GM12878 (cell line): ENCODE measurements at regions not wholly inside any gene's neighbourhood (a gene's known extent, or its start where the extent isn't known, plus 50 kb on each side); places are given as distances from the start of the nearest gene placed in this dataset.

Experiments used
- ATAC-seq: fragments of 200-7000 bp; cut with Tn5 transposase; 3 replicates; pipeline ENCODE4 v1.9.1; 2020; ENCODE audit warnings: mild to moderate bottlenecking, moderate library complexity
- BruUV-seq: library from RNA; stranded (reverse); fragments of 400-500 nt; replicated peaks from 2 replicates; lab custom pipeline; 2021; lab: Mats Ljungman, UMichigan
- CTCF ChIA-PET: fragments of 300-600 bp; sonication (Branson Sonifier 250); formaldehyde crosslinking; extraction: SDS; loops from one replicate; lab custom pipeline; 2021; ENCODE audit warnings: inconsistent platforms; lab: Yijun Ruan, JAX
- POLR2A ChIA-PET: fragments of 350-600 bp; formaldehyde crosslinking; extraction: SDS; loops from one replicate; lab custom pipeline; 2021; ENCODE audit warnings: inconsistent platforms; lab: Charles Lee
- RAD21 ChIA-PET: fragments of 300-600 bp; sonication (Branson Sonifier 250); formaldehyde crosslinking; loops from one replicate; lab custom pipeline; 2023; ENCODE audit warnings: antibody characterized with exemption; ENCODE audit not compliant: unreplicated experiment; lab: Charles Lee
- SMC1A ChIA-PET: fragments of 300-600 bp; sonication (Branson Sonifier 250); formaldehyde crosslinking; loops from one replicate; lab custom pipeline; 2023; ENCODE audit not compliant: unreplicated experiment, uncharacterized antibody; lab: Charles Lee
- DNase-seq: peaks from one replicate; pipeline ENCODE4 v3.0.0-alpha.2; 2011; ENCODE audit warnings: low read depth, low spot score
- FAIRE-seq: peaks from 3 replicates; lab custom pipeline; 2011; peaks lifted over from hg19 to GRCh38; lab: Jason Lieb, UNC
- H2AFZ ChIP-seq: 2 replicates; pipeline ENCODE4 v1.6.0; 2011; ENCODE audit warnings: low read depth, low read length, control low read depth; ENCODE audit not compliant: control insufficient read depth
- H3K27ac ChIP-seq: 2 replicates; pipeline ENCODE4 v1.5.1; 2011; ENCODE audit warnings: control low read depth; ENCODE audit not compliant: control insufficient read depth, insufficient read depth
- H3K27me3 ChIP-seq, 2 experiments: replicated peaks in 1 of 2; 2 replicates each; pipeline versions ENCODE4 v1.6.0 to v1.6.1; 2011; ENCODE audit warnings: low read length in 1 of 2; ENCODE audit not compliant: control insufficient read depth in 2 of 2, insufficient read depth in 2 of 2
- H3K36me3 ChIP-seq, 2 experiments: 2 replicates each; pipeline ENCODE4 v1.5.1; 2011; ENCODE audit warnings: low read length in 1 of 2; ENCODE audit not compliant: control insufficient read depth in 2 of 2, insufficient read depth in 2 of 2
- H3K4me1 ChIP-seq: 2 replicates; pipeline ENCODE4 v1.6.1; 2011; ENCODE audit warnings: mild to moderate bottlenecking, low read length, moderate library complexity, mixed read lengths; ENCODE audit not compliant: control insufficient read depth, insufficient read depth
- H3K4me2 ChIP-seq: 2 replicates; pipeline ENCODE4 v1.6.0; 2011; ENCODE audit warnings: control low read depth; ENCODE audit not compliant: control insufficient read depth, insufficient read depth
- H3K4me3 ChIP-seq: fragments of 200-600 bp; sonication (generic); 2 replicates; pipeline ENCODE4 v1.5.1; 2016
- H3K79me2 ChIP-seq: 2 replicates; pipeline ENCODE4 v1.6.0; 2011; ENCODE audit warnings: low read length; ENCODE audit not compliant: control insufficient read depth, insufficient read depth
- H3K9ac ChIP-seq: 2 replicates; pipeline ENCODE4 v1.8.0; 2011; ENCODE audit warnings: low read length, control low read depth, mixed read lengths; ENCODE audit not compliant: control insufficient read depth, insufficient read depth
- H3K9me3 ChIP-seq: replicated peaks from 3 replicates; pipeline ENCODE4 v1.5.1; 2011; ENCODE audit warnings: mild to moderate bottlenecking, low read length; ENCODE audit not compliant: control insufficient read depth, insufficient read depth
- H4K20me1 ChIP-seq: 2 replicates; pipeline ENCODE4 v1.6.0; 2011; ENCODE audit not compliant: control insufficient read depth, insufficient read depth
- BHLHE40 ChIP-seq, 2 experiments: fragments of 450-650 bp in 1 of 2; IDR thresholded peaks; 2 replicates each; pipeline ENCODE4 v1.6.1; 2011 to 2017; ENCODE audit warnings: low read depth in 2 of 2, borderline replicate concordance in 1 of 2, improper control_type of control experiment in 1 of 2, low read length in 1 of 2, mild to moderate bottlenecking in 1 of 2
- EP300 ChIP-seq, 2 experiments: fragments of 150-350 bp in 1 of 2; IDR thresholded peaks; 2 replicates each; pipeline ENCODE4 v1.6.1; 2011 to 2012; ENCODE audit warnings: low read depth in 2 of 2, low read length in 2 of 2, borderline replicate concordance in 1 of 2, improper control_type of control experiment in 1 of 2, inconsistent platforms in 1 of 2; ENCODE audit not compliant: control insufficient read depth in 1 of 2
- LARP7 ChIP-seq: fragments of 450-650 bp; IDR thresholded peaks from 2 replicates; pipeline ENCODE4 v1.6.1; 2017; ENCODE audit warnings: mild to moderate bottlenecking
- MAX ChIP-seq: IDR thresholded peaks from 2 replicates; pipeline ENCODE4 v1.6.1; 2012; ENCODE audit warnings: low read depth, low read length, improper control_type of control experiment
- NFYA ChIP-seq: IDR thresholded peaks from 2 replicates; pipeline ENCODE4 v1.6.1; 2011; ENCODE audit warnings: low read depth, mild to moderate bottlenecking, low read length, improper control_type of control experiment, borderline replicate concordance
- SIN3A ChIP-seq: IDR thresholded peaks from 2 replicates; pipeline ENCODE4 v1.6.1; 2012; ENCODE audit warnings: low read depth, low read length, improper control_type of control experiment
- SRF ChIP-seq, 2 experiments: IDR thresholded peaks; 2 replicates each; pipeline ENCODE4 v1.6.1; 2011; ENCODE audit warnings: low read depth in 2 of 2, low read length in 2 of 2, mild to moderate bottlenecking in 1 of 2, moderate library complexity in 1 of 2
- SUZ12 ChIP-seq: fragments of 200-600 bp; sonication (generic); IDR thresholded peaks from one replicate; pipeline ENCODE4 v1.6.1; 2018; ENCODE audit warnings: antibody characterized with exemption, mild to moderate bottlenecking; ENCODE audit not compliant: unreplicated experiment
- TCF7 ChIP-seq: IDR thresholded peaks from 2 replicates; pipeline ENCODE4 v1.6.1; 2014; ENCODE audit warnings: antibody characterized with exemption, borderline replicate concordance
- ZBTB11 ChIP-seq: fragments of 450-650 bp; formaldehyde crosslinking; IDR thresholded peaks from 2 replicates; pipeline ENCODE4 v1.5.0; 2022; ENCODE audit warnings: mild to moderate bottlenecking, missing genetic modification characterization
- WGBS: methylation state at CpG from one replicate; pipeline ENCODE4 v1.1.6; 2016; ENCODE audit warnings: low lambda C conversion rate; ENCODE audit not compliant: insufficient replicate concordance, insufficient coverage; ENCODE audit errors: missing lambda C conversion rate; 5-methylcytosine and 5-hydroxymethylcytosine counted together
- in situ Hi-C: fragments of 300-500 bp; cut with MboI; formaldehyde crosslinking; loops from 9 replicates; pipeline ENCODE4 v1.14.3; 2018; ENCODE audit warnings: mixed read lengths
- intact Hi-C: fragments of 100-400 bp; cut with micrococcal nuclease; formaldehyde crosslinking; loops from one replicate; pipeline ENCODE4 v1.14.2; 2022; ENCODE audit not compliant: unreplicated experiment

- TF ChIP-seq MAX (no peak), TCF7 (no peak), BHLHE40 (IDR thresholded peaks at IDR 0.05; ENCODE audit: borderline replicate concordance in 1 of 2, low read depth in 2 of 2, low read length in 1 of 2) (no peak), SUZ12 (no peak), EP300 (IDR thresholded peaks at IDR 0.05; ENCODE audit: borderline replicate concordance in 1 of 2, control insufficient read depth in 1 of 2, low read depth in 2 of 2, low read length in 2 of 2) (no peak), ZBTB11 (CRISPR knock-in tag) (no peak), SRF (IDR thresholded peaks at IDR 0.05; ENCODE audit: low read depth in 2 of 2, low read length in 2 of 2) (no peak), NFYA (no peak), SIN3A (no peak), LARP7 (no peak)
- SMC1A ChIA-PET, result no interaction called here
- no peak overlapping the region for H3K27ac ChIP-seq
- POLR2A ChIA-PET, result no interaction called here
- intact Hi-C loops, result no loop called here
- FAIRE-seq, result no peak
- in situ Hi-C loops, result no loop called here
- H3K79me2 ChIP-seq, result no peaks in the 10 kb centered on the region
- no peaks in the 10 kb centered on the region for H3K36me3 ChIP-seq
- no peaks in the 10 kb centered on the region for H3K9me3 ChIP-seq
- no peaks in the 10 kb centered on the region for H4K20me1 ChIP-seq
- H3K4me2 ChIP-seq, result no peak overlapping the region
- no TSS peak for BruUV-seq
- CTCF ChIA-PET, result interaction anchor here (1.2 kb wide), 1 partner anchor 204 kb away, joined by 7 read pairs; no protein-coding TSS in a partner anchor
- H3K4me3 ChIP-seq, result no peak overlapping the region
- WGBS, result 17% methylated on average over 3 of the region's 3 CpGs
- H3K9ac ChIP-seq, result no peak overlapping the region
- no peak for ATAC-seq
- H2AFZ ChIP-seq, result no peak overlapping the region
- DNase-seq, result no peak
- RAD21 ChIA-PET, result no interaction called here
- peaks cover 2% of the 10 kb centered on the region; the same call in 1 of the 2 replicates for H3K4me1 ChIP-seq
- no peaks in the 10 kb centered on the region for H3K27me3 ChIP-seq
Measured at GRCh38 chr10:91046869-91047268, 126.0 kb upstream of the ANKRD1 start.
